SK-N-MC (cell line): ENCODE measurements at regions not wholly inside any gene's neighbourhood (a gene's known extent, or its start where the extent isn't known, plus 50 kb on each side); places are given as distances from the start of the nearest gene placed in this dataset.

ENCODE experiments used
- EZH2 ChIP-seq: fragments of 200-600 bp; sonication (generic); IDR thresholded peaks from one replicate; pipeline ENCODE4 v1.6.1; 2017; ENCODE audit warnings: antibody characterized with exemption
- FOXP2 ChIP-seq: optimal IDR thresholded peaks from 2 replicates; pipeline ENCODE3; 2011; ENCODE audit warnings: mild to moderate bottlenecking, moderate library complexity; ENCODE audit not compliant: insufficient read depth; ENCODE audit errors: extremely low read length, control extremely low read depth
- POLR2AphosphoS5 ChIP-seq: IDR thresholded peaks from 2 replicates; pipeline ENCODE4 v1.6.1; 2012; ENCODE audit warnings: mild to moderate bottlenecking, low read depth, low read length, borderline replicate concordance

DNA sequence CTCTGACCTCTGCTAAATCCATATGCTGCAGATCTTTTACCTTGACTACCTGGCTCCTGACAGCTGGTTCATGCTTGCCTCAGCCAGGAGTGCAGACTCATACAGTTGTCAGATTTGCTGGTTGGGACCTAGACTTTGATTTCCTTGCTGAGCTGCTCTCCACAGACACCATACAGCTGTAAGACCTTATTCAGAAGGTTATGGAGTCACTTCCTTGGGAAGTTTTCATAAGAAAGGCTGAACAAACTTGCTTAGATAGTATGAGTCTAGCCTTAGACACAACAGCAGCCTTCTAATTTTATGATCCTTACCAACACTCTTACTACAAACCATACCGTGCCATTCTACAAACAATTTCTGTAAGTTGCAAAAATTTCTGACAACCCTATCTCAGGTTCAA, 102.9 kb downstream of the EDN1 start:
- no peak for TF ChIP-seq EZH2
- TF ChIP-seq POLR2AphosphoS5: no peak
- no peak for TF ChIP-seq FOXP2
